ENCODE measurements at regions not wholly inside any gene's neighbourhood (a gene's known extent, or its start where the extent isn't known, plus 50 kb on each side); places are given as distances from the start of the nearest gene placed in this dataset.
A peak's percentile ranks its signal among the peaks of the same experiment; 100 is the strongest.
"Not testable (repeated sequence)": the region's sequence is repeated elsewhere in the genome, so short reads cannot be mapped to it uniquely, and the experiment has no call there.

- no peak for DNase-seq (ENCODE audit: low read depth)
- H3K4me3 ChIP-seq (ENCODE audit: low read depth, low read length), result no peak overlapping the region
- TF ChIP-seq CTCF (IDR thresholded peaks at IDR 0.05; ENCODE audit: insufficient read depth, low read depth, low read length, missing control alignments), result no peak
These were observed 75.5 kb downstream of the PABPC4L start for GRCh38 chr4:134126000-134126560.

GRCh38 chr4:134122903-134123302, 78.7 kb downstream of the PABPC4L start:
- TF ChIP-seq CTCF (IDR thresholded peaks at IDR 0.05; ENCODE audit: insufficient read depth, low read depth, low read length, missing control alignments), result no peak
- H3K4me3 ChIP-seq (ENCODE audit: low read depth, low read length), result no peak overlapping the region
- no peak for DNase-seq (ENCODE audit: low read depth)

- no peak overlapping the region for H3K4me3 ChIP-seq (ENCODE audit: low read depth, low read length)
- no peak for TF ChIP-seq CTCF (IDR thresholded peaks at IDR 0.05; ENCODE audit: insufficient read depth, low read depth, low read length, missing control alignments)
- no peak for DNase-seq (ENCODE audit: low read depth)
These were observed 84.0 kb downstream of the PABPC4L start for GRCh38 chr4:134117392-134118183.

- no peak for DNase-seq (ENCODE audit: low read depth)
- H3K4me3 ChIP-seq (ENCODE audit: low read depth, low read length), result no peak overlapping the region
- no peak for TF ChIP-seq CTCF (IDR thresholded peaks at IDR 0.05; ENCODE audit: insufficient read depth, low read depth, low read length, missing control alignments)
These were observed 111.7 kb downstream of the PABPC4L start for GRCh38 chr4:134089885-134090284.

- no peak for DNase-seq (ENCODE audit: low read depth)
- H3K4me3 ChIP-seq (ENCODE audit: low read depth, low read length), result no peak overlapping the region
- TF ChIP-seq CTCF (IDR thresholded peaks at IDR 0.05; ENCODE audit: insufficient read depth, low read depth, low read length, missing control alignments), result no peak
These were observed 116.1 kb downstream of the PABPC4L start for GRCh38 chr4:134085496-134085895.

- DNase-seq (ENCODE audit: low read depth); H3K4me3 ChIP-seq (ENCODE audit: low read depth, low read length): not testable (repeated sequence)
These were observed 122.5 kb downstream of the PABPC4L start for GRCh38 chr4:134079085-134079484.

GRCh38 chr4:134078230-134078914, 123.2 kb downstream of the PABPC4L start:
- no peak for TF ChIP-seq CTCF (IDR thresholded peaks at IDR 0.05; ENCODE audit: insufficient read depth, low read depth, low read length, missing control alignments)
- peak overlapping the region; percentile 22 for H3K4me3 ChIP-seq (ENCODE audit: low read depth, low read length)
- DNase-seq (ENCODE audit: low read depth), result no peak

Data from GM12865 (cell line).